ENCODE measurements at regions not wholly inside any gene's neighbourhood (a gene's known extent, or its start where the extent isn't known, plus 50 kb on each side); places are given as distances from the start of the nearest gene placed in this dataset.

GRCh38 chr17:34199454-34199853, 55.6 kb upstream of the CCL2 start:
- peaks cover 3% of the 10 kb centered on the region for H3K4me1 ChIP-seq (ENCODE audit: control insufficient read depth, extremely low read depth, insufficient read depth, low read length)
- BruUV-seq (replicated peaks) = no TSS peak
- H3K9ac ChIP-seq (replicated peaks; ENCODE audit: extremely low read depth, insufficient read depth, low read length) = no peak overlapping the region
- FAIRE-seq (no peak), DNase-seq (ENCODE audit: low read depth, low spot score) (no peak)
- no peaks in the 10 kb centered on the region for H3K36me3 ChIP-seq (ENCODE audit: control insufficient read depth in 2 of 2, extremely low read depth in 1 of 2, insufficient read depth in 2 of 2, low read length in 2 of 2)
- H3K9me1 ChIP-seq (replicated peaks; ENCODE audit: control insufficient read depth, extremely low read depth, insufficient read depth, low read length) = no peaks in the 10 kb centered on the region
- TF ChIP-seq GATA2 (IDR thresholded peaks at IDR 0.05; ENCODE audit: insufficient read depth, insufficient read length, low read depth, low read length) = no peak
- no peak for TF ChIP-seq POLR2AphosphoS5 (IDR thresholded peaks at IDR 0.05; ENCODE audit: insufficient read depth, low read depth, low read length)
- TF ChIP-seq CTCF (IDR thresholded peaks at IDR 0.05; ENCODE audit: extremely low read depth in 1 of 2, insufficient read depth in 1 of 2, low read depth in 1 of 2, low read length in 2 of 2) = no peak
- no peak for TF ChIP-seq EZH2 (IDR thresholded peaks at IDR 0.05; ENCODE audit: borderline replicate concordance, low read depth, low read length, severe bottlenecking)
- no peak for TF ChIP-seq FOS (IDR thresholded peaks at IDR 0.05; ENCODE audit: borderline replicate concordance, insufficient read depth, low read length)
- no peak for TF ChIP-seq JUN (IDR thresholded peaks at IDR 0.05; ENCODE audit: borderline replicate concordance, insufficient read depth, insufficient read length, low read depth)
- no peak for TF ChIP-seq POLR2A (IDR thresholded peaks at IDR 0.05; ENCODE audit: low read depth, low read length)
- TF ChIP-seq MAX (IDR thresholded peaks at IDR 0.05; ENCODE audit: insufficient read depth, insufficient read length) = no peak
- no peak for TF ChIP-seq MYC (IDR thresholded peaks at IDR 0.05; ENCODE audit: low read depth, low read length)
- no peaks in the 10 kb centered on the region for H3K9me3 ChIP-seq (replicated peaks; ENCODE audit: control insufficient read depth, insufficient read depth, low read length)
- peaks cover 13 to 34% of the 10 kb centered on the region in 2 experiments for H3K27me3 ChIP-seq (ENCODE audit: control insufficient read depth in 2 of 2, insufficient read depth in 2 of 2, low read length in 2 of 2)
- H3K4me3 ChIP-seq (replicated peaks in 1 of 3; ENCODE audit: insufficient read depth in 1 of 3, low read depth in 1 of 3, low read length in 3 of 3) = no peak overlapping the region
- CTCF ChIA-PET = interaction anchor here (0.9 to 8.8 kb wide), 3 partner anchors 28 to 159 kb away, joined by 5 to 561 read pairs (median 202); partner anchors contain the start of genes CCL1 and CCL13
- H3K27ac ChIP-seq (ENCODE audit: insufficient read depth, low read depth, low read length) = no peak overlapping the region
- POLR2A ChIA-PET = no interaction called here
- intact Hi-C loops (cut with micrococcal nuclease) = loop anchor here (5.0 kb wide), 1 partner anchor 422 kb away; no protein-coding TSS in a partner anchor
- no peaks in the 10 kb centered on the region for H4K20me1 ChIP-seq (replicated peaks; ENCODE audit: control insufficient read depth, extremely low read depth, insufficient read depth, low read length)
- no peak overlapping the region for H2AFZ ChIP-seq (ENCODE audit: low read depth, low read length)
- H3K79me2 ChIP-seq (ENCODE audit: control insufficient read depth, insufficient read depth, low read length) = no peaks in the 10 kb centered on the region
- dilution Hi-C loops (cut with MboI; ENCODE audit: extremely low pct_ligation_motif_present, low sequenced_read_pairs) = no loop called here
- H3K4me2 ChIP-seq (ENCODE audit: insufficient read depth, low read length) = no peak overlapping the region

Data from endothelial cell of umbilical vein (primary cell).